Breast epithelium (tissue), 3 donors: ENCODE measurements at regions not wholly inside any gene's neighbourhood (a gene's known extent, or its start where the extent isn't known, plus 50 kb on each side); places are given as distances from the start of the nearest gene placed in this dataset.

Experiments
- CTCF ChIP-seq, 3 donors: fragments of 450-650 bp; IDR thresholded peaks; one replicate each; pipeline ENCODE4 v1.5.1; 2016 to 2017; ENCODE audit warnings: antibody characterized with exemption in 3 of 3, mild to moderate bottlenecking in 3 of 3, moderate library complexity in 3 of 3
- POLR2AphosphoS5 ChIP-seq, 3 donors: sonication (generic); formaldehyde crosslinking; IDR thresholded peaks; one replicate each; pipeline ENCODE4 v1.6.1; 2017; ENCODE audit warnings: antibody characterized with exemption in 3 of 3

- TF ChIP-seq CTCF (IDR thresholded peaks at IDR 0.05) (no peak), POLR2AphosphoS5 (IDR thresholded peaks at IDR 0.05) (no peak)
Observed at GRCh38 chr11:120030411-120030810, 107.5 kb downstream of the TRIM29 start.
